GM19239 (cell line): ENCODE measurements at regions not wholly inside any gene's neighbourhood (a gene's known extent, or its start where the extent isn't known, plus 50 kb on each side); places are given as distances from the start of the nearest gene placed in this dataset.

Experiments used
- DNase-seq: peaks from one replicate; pipeline ENCODE4 v3.0.0; 2011; ENCODE audit warnings: low spot score; ENCODE audit not compliant: insufficient read length
- FAIRE-seq: peaks from 2 replicates; lab custom pipeline; 2011; peaks lifted over from hg19 to GRCh38; lab: Jason Lieb, UNC

- FAIRE-seq (no peak), DNase-seq (no peak)
Observed at GRCh38 chr18:11283479-11284161, 134.3 kb upstream of the PIEZO2 start.

GRCh38 chr18:11279461-11279860 is 130.1 kb upstream of the PIEZO2 start:
- no peak for DNase-seq
- FAIRE-seq = no peak

GRCh38 chr18:11276678-11277077 is 127.3 kb upstream of the PIEZO2 start:
- FAIRE-seq (no peak), DNase-seq (no peak)

- no peak for FAIRE-seq
Observed at GRCh38 chr18:11274144-11274794, 124.9 kb upstream of the PIEZO2 start.

GRCh38 chr18:11272516-11272915 is 123.1 kb upstream of the PIEZO2 start:
- no peak for FAIRE-seq
- DNase-seq = no peak

More at GRCh38 chr18:11274144-11274794, 124.9 kb upstream of the PIEZO2 start:
- no peak for DNase-seq

GRCh38 chr18:11271954-11272353 is 122.6 kb upstream of the PIEZO2 start:
- no peak for DNase-seq
- FAIRE-seq = no peak

- FAIRE-seq (no peak), DNase-seq (no peak)
Observed at GRCh38 chr18:11269257-11269656, 119.9 kb upstream of the PIEZO2 start.

- DNase-seq (no peak), FAIRE-seq (no peak)
Observed at GRCh38 chr18:11268741-11269233, 119.4 kb upstream of the PIEZO2 start.

- no peak for FAIRE-seq
Observed at GRCh38 chr18:11268153-11268552, 118.8 kb upstream of the PIEZO2 start.

GRCh38 chr18:11266781-11267480 is 117.6 kb upstream of the PIEZO2 start:
- DNase-seq (no peak), FAIRE-seq (no peak)

More at GRCh38 chr18:11268153-11268552, 118.8 kb upstream of the PIEZO2 start:
- DNase-seq = no peak

- no peak for DNase-seq
- FAIRE-seq = no peak
Observed at GRCh38 chr18:11261486-11261885, 112.1 kb upstream of the PIEZO2 start.

- FAIRE-seq = no peak
- no peak for DNase-seq
Observed at GRCh38 chr18:11260961-11261461, 111.6 kb upstream of the PIEZO2 start.

- FAIRE-seq (no peak), DNase-seq (no peak)
Observed at GRCh38 chr18:11259469-11260150, 110.2 kb upstream of the PIEZO2 start.

- no peak for DNase-seq
- FAIRE-seq = no peak
Observed at GRCh38 chr18:11258039-11258610, 108.8 kb upstream of the PIEZO2 start.

GRCh38 chr18:11256251-11256650 is 106.9 kb upstream of the PIEZO2 start:
- FAIRE-seq (no peak), DNase-seq (no peak)

- no peak for FAIRE-seq
- DNase-seq = no peak
Observed at GRCh38 chr18:11251891-11252270, 102.5 kb upstream of the PIEZO2 start.

GRCh38 chr18:11251229-11251890 is 102.0 kb upstream of the PIEZO2 start:
- FAIRE-seq = no peak
- no peak for DNase-seq

GRCh38 chr18:11249391-11249790 is 100.0 kb upstream of the PIEZO2 start:
- DNase-seq (no peak), FAIRE-seq (no peak)

GRCh38 chr18:11247381-11247970 is 98.1 kb upstream of the PIEZO2 start:
- FAIRE-seq = no peak
- no peak for DNase-seq
